Stimulated activated effector memory CD8-positive, alpha-beta T cell treated with anti-CD3 and anti-CD28 coated beads, Interleukin-12 subunit alpha, Interleukin-12 subunit beta, amount 100 ng/mL, for 72 hours (primary cell): ENCODE measurements at regions not wholly inside any gene's neighbourhood (a gene's known extent, or its start where the extent isn't known, plus 50 kb on each side); places are given as distances from the start of the nearest gene placed in this dataset.
"Not testable (repeated sequence)": the region's sequence is repeated elsewhere in the genome, so short reads cannot be mapped to it uniquely, and the experiment has no call there.

Source experiments
- ATAC-seq: fragments of 150-1000 bp; cut with Tn5 transposase; 2 replicates; pipeline ENCODE4 v1.10.0; 2021
- DNase-seq, 2 donors: peaks; one replicate each; pipeline ENCODE4 v3.0.0; 2021 to 2022; ENCODE audit warnings: low spot score in 2 of 2
- H3K27ac Mint-ChIP-seq: one replicate; pipeline ENCODE4 v1.8.0; 2022; ENCODE audit warnings: mild to moderate bottlenecking, mixed read lengths
- H3K36me3 Mint-ChIP-seq: one replicate; pipeline ENCODE4 v1.8.0; 2022; ENCODE audit warnings: mild to moderate bottlenecking, mixed read lengths
- H3K4me1 Mint-ChIP-seq: one replicate; pipeline ENCODE4 v1.8.0; 2022; ENCODE audit warnings: mixed read lengths
- H3K4me3 Mint-ChIP-seq: one replicate; pipeline ENCODE4 v1.8.0; 2022; ENCODE audit warnings: mild to moderate bottlenecking, mixed read lengths
- H3K9me3 Mint-ChIP-seq: one replicate; pipeline ENCODE4 v1.8.0; 2022; ENCODE audit warnings: mixed read lengths

- no peak for ATAC-seq
- Mint-ChIP-seq H3K9me3 (peaks cover 9% of the 10 kb centered on the region), H3K4me3 (no peak overlapping the region), H3K4me1 (no peaks in the 10 kb centered on the region), H3K27ac (no peak overlapping the region), H3K36me3 (no peaks in the 10 kb centered on the region)
- DNase-seq = no peak
These were observed 1966.0 kb downstream of the PCDH7 start for GRCh38 chr4:32686123-32686522.

GRCh38 chr4:32689518-32689917 is 1969.3 kb downstream of the PCDH7 start:
- DNase-seq (no peak), ATAC-seq (no peak)
- Mint-ChIP-seq H3K36me3 (no peaks in the 10 kb centered on the region), H3K9me3 (peaks cover 10% of the 10 kb centered on the region), H3K4me3 (no peak overlapping the region), H3K4me1 (no peaks in the 10 kb centered on the region), H3K27ac (no peak overlapping the region)

GRCh38 chr4:32697281-32697814 is 1977.2 kb downstream of the PCDH7 start:
- Mint-ChIP-seq H3K27ac (no peak overlapping the region), H3K4me3 (no peak overlapping the region), H3K9me3 (peaks cover 20% of the 10 kb centered on the region), H3K4me1 (no peaks in the 10 kb centered on the region), H3K36me3 (no peaks in the 10 kb centered on the region)
- no peak for ATAC-seq
- no peak for DNase-seq

GRCh38 chr4:32700838-32701237 is 1980.7 kb downstream of the PCDH7 start:
- Mint-ChIP-seq H3K9me3 (peaks cover 5% of the 10 kb centered on the region), H3K36me3 (no peaks in the 10 kb centered on the region), H3K4me3 (no peak overlapping the region), H3K4me1 (no peaks in the 10 kb centered on the region), H3K27ac (no peak overlapping the region)
- ATAC-seq (no peak), DNase-seq (no peak)

- Mint-ChIP-seq H3K4me3 (no peak overlapping the region), H3K27ac (no peak overlapping the region), H3K36me3 (no peaks in the 10 kb centered on the region), H3K4me1 (no peaks in the 10 kb centered on the region), H3K9me3 (peaks cover 19% of the 10 kb centered on the region)
- DNase-seq (no peak), ATAC-seq (no peak)
These were observed 1986.7 kb downstream of the PCDH7 start for GRCh38 chr4:32706893-32707292.

- not testable (repeated sequence) for H3K27ac Mint-ChIP-seq, H3K4me3 Mint-ChIP-seq, ATAC-seq, DNase-seq, H3K4me1 Mint-ChIP-seq, H3K36me3 Mint-ChIP-seq, H3K9me3 Mint-ChIP-seq
These were observed 1996.0 kb downstream of the PCDH7 start for GRCh38 chr4:32716090-32716620.

GRCh38 chr4:32735856-32736590 is 2015.9 kb downstream of the PCDH7 start:
- Mint-ChIP-seq H3K4me3 (no peak overlapping the region), H3K4me1 (no peaks in the 10 kb centered on the region), H3K27ac (no peak overlapping the region), H3K9me3 (peaks cover 8% of the 10 kb centered on the region), H3K36me3 (no peaks in the 10 kb centered on the region)
- no peak for DNase-seq
- ATAC-seq = no peak

GRCh38 chr4:32744211-32744610 is 2024.0 kb downstream of the PCDH7 start:
- H3K9me3 Mint-ChIP-seq = peaks cover 13% of the 10 kb centered on the region
- H3K4me1 Mint-ChIP-seq = no peaks in the 10 kb centered on the region
- no peak for ATAC-seq
- H3K4me3 Mint-ChIP-seq = no peak overlapping the region
- no peak overlapping the region for H3K27ac Mint-ChIP-seq
- no peaks in the 10 kb centered on the region for H3K36me3 Mint-ChIP-seq
- no peak for DNase-seq

- Mint-ChIP-seq H3K27ac (no peak overlapping the region), H3K4me3 (no peak overlapping the region), H3K9me3 (peaks cover 15% of the 10 kb centered on the region), H3K36me3 (no peaks in the 10 kb centered on the region), H3K4me1 (no peaks in the 10 kb centered on the region)
- ATAC-seq (no peak), DNase-seq (no peak)
These were observed 2025.2 kb downstream of the PCDH7 start for GRCh38 chr4:32745351-32745750.

GRCh38 chr4:32748061-32748460 is 2027.9 kb downstream of the PCDH7 start:
- Mint-ChIP-seq H3K4me1 (no peaks in the 10 kb centered on the region), H3K36me3 (no peaks in the 10 kb centered on the region), H3K27ac (no peak overlapping the region), H3K4me3 (no peak overlapping the region), H3K9me3 (peaks cover 12% of the 10 kb centered on the region)
- ATAC-seq = no peak
- DNase-seq = no peak

- H3K9me3 Mint-ChIP-seq = peaks cover 12% of the 10 kb centered on the region
- no peak for DNase-seq
- no peak for ATAC-seq
- H3K4me1 Mint-ChIP-seq = no peaks in the 10 kb centered on the region
- no peak overlapping the region for H3K4me3 Mint-ChIP-seq
- no peak overlapping the region for H3K27ac Mint-ChIP-seq
- no peaks in the 10 kb centered on the region for H3K36me3 Mint-ChIP-seq
These were observed 2028.3 kb downstream of the PCDH7 start for GRCh38 chr4:32748498-32748897.

- DNase-seq (no peak), ATAC-seq (no peak)
- Mint-ChIP-seq H3K36me3 (no peaks in the 10 kb centered on the region), H3K9me3 (peaks cover 24% of the 10 kb centered on the region), H3K27ac (no peak overlapping the region), H3K4me3 (no peak overlapping the region), H3K4me1 (no peaks in the 10 kb centered on the region)
These were observed 2032.8 kb downstream of the PCDH7 start for GRCh38 chr4:32752962-32753361.

GRCh38 chr4:32768664-32769389 is 2048.7 kb downstream of the PCDH7 start:
- ATAC-seq = no peak
- Mint-ChIP-seq H3K4me1 (no peaks in the 10 kb centered on the region), H3K4me3 (no peak overlapping the region), H3K27ac (no peak overlapping the region), H3K36me3 (no peaks in the 10 kb centered on the region), H3K9me3 (peaks cover 16% of the 10 kb centered on the region)
- no peak for DNase-seq

- Mint-ChIP-seq H3K27ac (no peak overlapping the region), H3K4me1 (no peaks in the 10 kb centered on the region), H3K9me3 (peaks cover 11% of the 10 kb centered on the region), H3K36me3 (no peaks in the 10 kb centered on the region), H3K4me3 (no peak overlapping the region)
- DNase-seq (no peak), ATAC-seq (no peak)
These were observed 2051.3 kb downstream of the PCDH7 start for GRCh38 chr4:32771491-32771890.

GRCh38 chr4:32775049-32775448 is 2054.9 kb downstream of the PCDH7 start:
- DNase-seq = no peak
- peaks cover 9% of the 10 kb centered on the region for H3K9me3 Mint-ChIP-seq
- no peaks in the 10 kb centered on the region for H3K36me3 Mint-ChIP-seq
- H3K27ac Mint-ChIP-seq = no peak overlapping the region
- no peak for ATAC-seq
- H3K4me3 Mint-ChIP-seq = no peak overlapping the region
- no peaks in the 10 kb centered on the region for H3K4me1 Mint-ChIP-seq
